Right lobe of liver (tissue), 4 donors: ENCODE measurements at regions not wholly inside any gene's neighbourhood (a gene's known extent, or its start where the extent isn't known, plus 50 kb on each side); places are given as distances from the start of the nearest gene placed in this dataset.

Experiments used
- CTCF ChIP-seq, 4 donors: fragments of 200-600 bp in 3 of 4; fragments of 450-650 bp in 1 of 4; IDR thresholded peaks; one replicate each; pipeline versions ENCODE4 v1.5.1 to v1.8.0; 2016 to 2022; ENCODE audit warnings: antibody characterized with exemption in 4 of 4, mild to moderate bottlenecking in 2 of 4
- POLR2A ChIP-seq: fragments of 450-650 bp; IDR thresholded peaks from one replicate; pipeline ENCODE4 v1.6.1; 2017; ENCODE audit warnings: antibody characterized with exemption, mild to moderate bottlenecking
- donor health status: DM: no; HTN: no; CAD: no.
- donor health status: DM: no; HTN: no; CAD: no.
- donor health status: DM: no; HTN: yes; CAD: no.

DNA sequence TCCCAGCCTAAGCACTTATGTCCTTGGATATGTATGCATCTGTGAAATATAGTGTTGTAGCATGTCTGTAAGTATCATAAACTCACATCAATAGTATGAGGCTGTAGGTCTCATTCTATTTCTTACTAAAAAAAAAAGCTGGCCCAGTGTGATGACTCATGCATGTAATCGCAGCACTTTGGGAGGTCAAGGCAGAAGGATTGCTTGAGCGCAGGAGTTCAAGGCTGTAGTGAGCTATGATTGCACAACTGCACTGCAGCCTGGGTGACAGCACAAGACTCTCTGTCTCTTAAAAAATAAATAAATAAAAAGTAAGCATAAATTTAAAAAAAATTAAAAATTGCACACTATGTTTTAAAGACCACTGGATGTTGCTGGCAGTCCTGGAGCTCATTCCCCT, 79.1 kb upstream of the SPATA13 start:
- TF ChIP-seq POLR2A, result no peak
- TF ChIP-seq CTCF (IDR thresholded peaks at IDR 0.05), result no peak
